ENCODE measurements at regions not wholly inside any gene's neighbourhood (a gene's known extent, or its start where the extent isn't known, plus 50 kb on each side); places are given as distances from the start of the nearest gene placed in this dataset.

- TF ChIP-seq, protein P1, sequence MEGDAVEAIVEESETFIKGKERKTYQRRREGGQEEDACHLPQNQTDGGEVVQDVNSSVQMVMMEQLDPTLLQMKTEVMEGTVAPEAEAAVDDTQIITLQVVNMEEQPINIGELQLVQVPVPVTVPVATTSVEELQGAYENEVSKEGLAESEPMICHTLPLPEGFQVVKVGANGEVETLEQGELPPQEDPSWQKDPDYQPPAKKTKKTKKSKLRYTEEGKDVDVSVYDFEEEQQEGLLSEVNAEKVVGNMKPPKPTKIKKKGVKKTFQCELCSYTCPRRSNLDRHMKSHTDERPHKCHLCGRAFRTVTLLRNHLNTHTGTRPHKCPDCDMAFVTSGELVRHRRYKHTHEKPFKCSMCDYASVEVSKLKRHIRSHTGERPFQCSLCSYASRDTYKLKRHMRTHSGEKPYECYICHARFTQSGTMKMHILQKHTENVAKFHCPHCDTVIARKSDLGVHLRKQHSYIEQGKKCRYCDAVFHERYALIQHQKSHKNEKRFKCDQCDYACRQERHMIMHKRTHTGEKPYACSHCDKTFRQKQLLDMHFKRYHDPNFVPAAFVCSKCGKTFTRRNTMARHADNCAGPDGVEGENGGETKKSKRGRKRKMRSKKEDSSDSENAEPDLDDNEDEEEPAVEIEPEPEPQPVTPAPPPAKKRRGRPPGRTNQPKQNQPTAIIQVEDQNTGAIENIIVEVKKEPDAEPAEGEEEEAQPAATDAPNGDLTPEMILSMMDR (IDR thresholded peaks at IDR 0.05; ENCODE audit: control extremely low read depth, extremely low read depth, low read depth, missing control alignments): no peak
- POLR2A ChIA-PET: no interaction called here
- CTCF ChIA-PET: interaction anchor here (1.0 to 2.1 kb wide), 5 partner anchors 10 to 220 kb away, joined by 3 to 5 read pairs (median 4); no protein-coding TSS in a partner anchor
- no peak for DNase-seq (ENCODE audit: extremely low spot score)
These were observed 61.5 kb upstream of the EGLN3 start for GRCh38 chr14:34012369-34012768.

GRCh38 chr14:34009956-34010355, 59.1 kb upstream of the EGLN3 start:
- TF ChIP-seq, protein P1 (IDR thresholded peaks at IDR 0.05; ENCODE audit: control extremely low read depth, extremely low read depth, low read depth, missing control alignments): no peak
- POLR2A ChIA-PET: no interaction called here
- DNase-seq (ENCODE audit: extremely low spot score): no peak
- CTCF ChIA-PET: no interaction called here

- DNase-seq (ENCODE audit: extremely low spot score): no peak
- CTCF ChIA-PET: interaction anchor here (1.0 to 1.5 kb wide), 2 partner anchors 14 to 18 kb away, joined by 3 to 4 read pairs; no protein-coding TSS in a partner anchor
- TF ChIP-seq, protein P1 (IDR thresholded peaks at IDR 0.05; ENCODE audit: control extremely low read depth, extremely low read depth, low read depth, missing control alignments): no peak
- POLR2A ChIA-PET: no interaction called here
These were observed 57.0 kb upstream of the EGLN3 start for GRCh38 chr14:34007902-34008301.

DNA sequence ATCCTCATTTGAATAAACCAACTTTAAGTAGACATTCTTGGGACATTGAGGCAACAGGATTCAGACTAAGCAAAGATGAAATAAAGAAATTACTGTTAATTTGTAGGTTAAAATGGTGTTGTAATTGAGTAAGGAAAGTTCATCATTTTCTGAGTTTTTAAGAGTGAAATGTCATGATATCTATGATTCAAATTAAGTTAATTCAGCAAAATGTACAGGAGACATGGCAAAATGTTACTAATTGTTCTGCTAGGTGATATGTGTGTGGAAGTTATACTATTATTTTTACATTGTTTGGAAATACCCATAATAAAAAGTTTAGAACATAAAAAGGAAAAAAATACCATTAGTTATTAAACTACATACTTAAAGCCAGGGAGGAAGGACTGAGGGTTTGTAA, 55.0 kb upstream of the EGLN3 start:
- no peak for DNase-seq (ENCODE audit: extremely low spot score)
- ChIA-PET POLR2A (no interaction called here), CTCF (interaction anchor here (1.1 to 1.6 kb wide), 2 partner anchors 18 to 93 kb away, joined by 3 to 4 read pairs; no protein-coding TSS in a partner anchor)
- TF ChIP-seq, protein P1 (IDR thresholded peaks at IDR 0.05; ENCODE audit: control extremely low read depth, extremely low read depth, low read depth, missing control alignments): no peak

DNA sequence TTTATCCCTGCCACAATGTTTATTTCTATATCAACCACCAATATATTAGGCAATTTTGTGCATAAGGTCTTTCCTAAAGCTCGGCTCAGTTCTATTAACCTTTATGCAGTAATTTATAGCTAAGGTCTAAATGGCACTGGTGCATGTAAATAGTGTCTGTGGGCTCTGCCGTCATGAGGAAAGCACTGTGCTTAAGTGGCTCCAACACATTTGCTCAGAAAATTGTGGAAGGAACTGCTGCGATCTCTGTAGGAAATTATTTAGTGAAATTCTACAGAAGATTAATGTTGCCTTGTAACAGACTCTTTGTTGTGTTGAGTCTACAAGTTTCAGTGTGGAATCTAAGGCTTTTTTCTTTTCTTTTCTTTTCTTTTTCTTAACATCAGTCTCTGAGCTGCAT, 54.0 kb upstream of the EGLN3 start:
- ChIA-PET POLR2A (no interaction called here), CTCF (interaction anchor here (1.3 kb wide), 1 partner anchor 27 kb away, joined by 3 read pairs; no protein-coding TSS in a partner anchor)
- TF ChIP-seq, protein P1 (IDR thresholded peaks at IDR 0.05; ENCODE audit: control extremely low read depth, extremely low read depth, low read depth, missing control alignments): no peak
- no peak for DNase-seq (ENCODE audit: extremely low spot score)

DNA sequence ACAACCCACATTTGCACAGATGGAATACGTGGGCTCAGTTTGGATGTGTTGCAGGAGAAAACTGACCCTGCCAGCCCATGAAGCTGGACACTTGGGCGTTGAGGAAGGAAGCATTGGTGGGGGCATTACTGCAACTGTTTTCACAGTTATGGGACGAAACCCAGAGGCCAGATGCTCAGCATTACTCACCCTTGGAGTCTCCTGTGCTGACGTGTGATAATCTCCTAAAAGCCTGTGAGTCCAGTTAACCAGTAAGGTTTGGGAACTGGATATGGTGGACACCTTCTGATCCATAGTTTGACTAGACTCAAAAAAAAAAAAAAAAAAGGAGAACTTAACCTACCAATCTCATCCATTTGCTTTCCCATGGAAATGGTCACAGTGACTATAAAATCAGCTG, 52.8 kb upstream of the EGLN3 start:
- DNase-seq (ENCODE audit: extremely low spot score): no peak
- ChIA-PET CTCF (interaction anchor here (1.0 to 1.5 kb wide), 4 partner anchors 15 to 110 kb away, joined by 3 to 4 read pairs (median 3); partner anchors contain the start of gene EGLN3), POLR2A (no interaction called here)
- TF ChIP-seq, protein P1 (IDR thresholded peaks at IDR 0.05; ENCODE audit: control extremely low read depth, extremely low read depth, low read depth, missing control alignments): no peak
